ENCODE measurements at regions not wholly inside any gene's neighbourhood (a gene's known extent, or its start where the extent isn't known, plus 50 kb on each side); places are given as distances from the start of the nearest gene placed in this dataset.
A peak's percentile ranks its signal among the peaks of the same experiment; 100 is the strongest.

- no peaks in the 10 kb centered on the region for H3K9me3 ChIP-seq
- DNase-seq, result no peak
- intact Hi-C loops (cut with DNase I), result no loop called here
- WGBS, 2 donors, result 73 to 74% methylated on average over 5 of the region's 5 CpGs
- TF ChIP-seq, protein P1, sequence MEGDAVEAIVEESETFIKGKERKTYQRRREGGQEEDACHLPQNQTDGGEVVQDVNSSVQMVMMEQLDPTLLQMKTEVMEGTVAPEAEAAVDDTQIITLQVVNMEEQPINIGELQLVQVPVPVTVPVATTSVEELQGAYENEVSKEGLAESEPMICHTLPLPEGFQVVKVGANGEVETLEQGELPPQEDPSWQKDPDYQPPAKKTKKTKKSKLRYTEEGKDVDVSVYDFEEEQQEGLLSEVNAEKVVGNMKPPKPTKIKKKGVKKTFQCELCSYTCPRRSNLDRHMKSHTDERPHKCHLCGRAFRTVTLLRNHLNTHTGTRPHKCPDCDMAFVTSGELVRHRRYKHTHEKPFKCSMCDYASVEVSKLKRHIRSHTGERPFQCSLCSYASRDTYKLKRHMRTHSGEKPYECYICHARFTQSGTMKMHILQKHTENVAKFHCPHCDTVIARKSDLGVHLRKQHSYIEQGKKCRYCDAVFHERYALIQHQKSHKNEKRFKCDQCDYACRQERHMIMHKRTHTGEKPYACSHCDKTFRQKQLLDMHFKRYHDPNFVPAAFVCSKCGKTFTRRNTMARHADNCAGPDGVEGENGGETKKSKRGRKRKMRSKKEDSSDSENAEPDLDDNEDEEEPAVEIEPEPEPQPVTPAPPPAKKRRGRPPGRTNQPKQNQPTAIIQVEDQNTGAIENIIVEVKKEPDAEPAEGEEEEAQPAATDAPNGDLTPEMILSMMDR (IDR thresholded peaks at IDR 0.05), result no peak
- TF ChIP-seq POLR2A (IDR thresholded peaks at IDR 0.05) (no peak), EP300 (IDR thresholded peaks at IDR 0.05) (no peak), POLR2AphosphoS5 (IDR thresholded peaks at IDR 0.05) (no peak)
- no peak overlapping the region for H3K27ac ChIP-seq
- no peaks in the 10 kb centered on the region for H3K36me3 ChIP-seq
- no peaks in the 10 kb centered on the region for H3K4me1 ChIP-seq
- H3K27me3 ChIP-seq, result no peaks in the 10 kb centered on the region
- H3K4me3 ChIP-seq, result no peak overlapping the region
Observed at GRCh38 chr9:108160706-108161355, 671.3 kb upstream of the KLF4 start.

DNA sequence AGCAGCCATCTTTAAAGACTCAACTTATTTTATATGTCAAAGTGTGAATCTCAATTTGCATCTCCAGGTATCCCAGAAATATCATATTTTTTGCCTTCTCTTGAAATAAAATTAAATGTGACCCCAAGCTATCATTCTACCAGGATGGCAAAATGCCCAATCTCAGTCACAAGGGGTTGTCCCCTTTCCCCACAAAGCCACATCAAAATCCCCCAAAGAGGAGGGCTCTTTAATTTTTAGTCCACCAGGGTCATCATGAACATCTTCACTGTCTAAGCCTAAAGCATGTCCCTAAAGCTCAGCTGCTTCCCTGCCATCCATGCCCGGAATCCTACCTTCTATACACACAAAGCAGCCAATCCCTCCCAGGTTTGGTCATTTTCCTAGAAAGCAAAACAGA lies 670.5 kb upstream of the KLF4 start:
- DNase-seq, result no peak
- H3K4me1 ChIP-seq, result peaks cover 0 to 3% (median 0%) of the 10 kb centered on the region in 4 donors
- no peaks in the 10 kb centered on the region for H3K27me3 ChIP-seq
- H3K4me3 ChIP-seq, result no peak overlapping the region
- intact Hi-C loops (cut with DNase I), result no loop called here
- TF ChIP-seq POLR2A (IDR thresholded peaks at IDR 0.05), result no peak
- TF ChIP-seq, protein P1 (IDR thresholded peaks at IDR 0.05), result no peak
- TF ChIP-seq POLR2AphosphoS5 (IDR thresholded peaks at IDR 0.05), result no peak
- no peak for TF ChIP-seq EP300 (IDR thresholded peaks at IDR 0.05)
- H3K27ac ChIP-seq, result no peak overlapping the region
- no peaks in the 10 kb centered on the region for H3K9me3 ChIP-seq
- WGBS, 2 donors, result 94 to 95% methylated on average over 1 of the region's 1 CpG
- H3K36me3 ChIP-seq, result no peaks in the 10 kb centered on the region

- WGBS, 2 donors, result 87 to 90% methylated on average over 4 of the region's 4 CpGs
- TF ChIP-seq, protein P1 (IDR thresholded peaks at IDR 0.05), result no peak
- TF ChIP-seq POLR2A (IDR thresholded peaks at IDR 0.05) (no peak), POLR2AphosphoS5 (IDR thresholded peaks at IDR 0.05) (no peak), EP300 (IDR thresholded peaks at IDR 0.05) (no peak)
- Histone ChIP-seq H3K27me3 (no peaks in the 10 kb centered on the region), H3K36me3 (no peaks in the 10 kb centered on the region), H3K27ac (no peak overlapping the region), H3K4me3 (no peak overlapping the region), H3K4me1 (peaks cover 0 to 7% (median 0%) of the 10 kb centered on the region in 4 donors), H3K9me3 (no peaks in the 10 kb centered on the region)
- no peak for DNase-seq
- intact Hi-C loops (cut with DNase I), result no loop called here
Observed at GRCh38 chr9:108158236-108158995, 668.8 kb upstream of the KLF4 start.

DNA sequence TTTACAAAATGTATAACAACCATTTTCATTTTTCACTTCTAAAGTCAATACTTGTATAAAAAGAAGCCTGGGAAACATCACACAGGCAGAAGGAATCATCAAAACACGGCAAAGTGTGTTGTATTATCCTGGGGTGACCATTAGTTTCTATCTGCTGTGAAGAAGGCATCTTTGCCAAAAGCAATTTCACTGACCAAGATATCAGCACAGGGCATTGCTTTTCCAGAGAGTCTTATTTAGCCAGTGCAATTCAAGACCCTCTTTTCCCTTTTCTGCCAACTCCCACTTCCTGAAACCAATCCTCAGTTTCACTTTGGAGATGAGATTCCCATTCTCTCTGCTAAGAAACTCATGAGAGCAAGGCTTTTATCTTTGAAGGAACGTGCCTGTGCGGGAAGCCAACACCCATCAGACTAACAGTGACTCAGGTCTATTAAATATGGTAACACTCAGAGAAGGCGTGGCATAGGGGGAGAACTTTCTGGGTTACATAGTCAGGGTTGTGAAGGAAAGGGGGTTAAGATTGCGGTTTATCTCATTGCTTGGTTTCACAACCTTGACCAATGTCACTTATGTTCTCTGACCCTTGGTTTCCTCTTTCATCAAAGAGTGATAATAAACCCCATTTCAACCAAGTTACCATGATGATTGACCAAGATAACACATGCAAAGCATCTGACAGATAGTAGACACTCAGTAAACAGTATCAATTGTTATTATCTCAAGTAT lies 666.9 kb upstream of the KLF4 start:
- TF ChIP-seq, protein P1 (IDR thresholded peaks at IDR 0.05), result no peak
- peak in 1 of 2 donors; percentile 20 for TF ChIP-seq POLR2A (IDR thresholded peaks at IDR 0.05)
- H3K27ac ChIP-seq, result no peak overlapping the region
- peaks cover 0 to 7% (median 0%) of the 10 kb centered on the region in 4 donors for H3K4me1 ChIP-seq
- H3K9me3 ChIP-seq, result no peaks in the 10 kb centered on the region
- no peaks in the 10 kb centered on the region for H3K27me3 ChIP-seq
- intact Hi-C loops (cut with DNase I), result no loop called here
- no peaks in the 10 kb centered on the region for H3K36me3 ChIP-seq
- no peak overlapping the region for H3K4me3 ChIP-seq
- no peak for DNase-seq
- WGBS, 2 donors, result 35 to 63% methylated on average over 5 of the region's 5 CpGs
